Effector memory CD4-positive, alpha-beta T cell (primary cell): ENCODE measurements at regions not wholly inside any gene's neighbourhood (a gene's known extent, or its start where the extent isn't known, plus 50 kb on each side); places are given as distances from the start of the nearest gene placed in this dataset.

Experiments
- DNase-seq, 3 donors: peaks; one replicate each; pipeline ENCODE4 v3.0.0-alpha.2; 2020
- H3K27ac ChIP-seq: 2 replicates; pipeline ENCODE4 v1.7.0; 2013; ENCODE audit warnings: mild to moderate bottlenecking, low read length, moderate library complexity; ENCODE audit not compliant: insufficient read depth, poor library complexity, severe bottlenecking
- H3K27me3 ChIP-seq: replicated peaks from 2 replicates; pipeline ENCODE4 v1.7.0; 2013; ENCODE audit warnings: mild to moderate bottlenecking, low read length; ENCODE audit not compliant: insufficient read depth, control insufficient read depth, poor library complexity, severe bottlenecking
- H3K36me3 ChIP-seq: 2 replicates; pipeline ENCODE4 v1.7.0; 2013; ENCODE audit warnings: mild to moderate bottlenecking, low read length, moderate library complexity; ENCODE audit not compliant: control insufficient read depth, insufficient read depth
- H3K4me1 ChIP-seq: 2 replicates; pipeline ENCODE4 v1.7.0; 2013; ENCODE audit warnings: low read length, mild to moderate bottlenecking; ENCODE audit not compliant: control insufficient read depth, insufficient read depth, poor library complexity, severe bottlenecking
- H3K4me3 ChIP-seq: 2 replicates; pipeline ENCODE4 v1.7.0; 2013; ENCODE audit warnings: low read length, low read depth, mild to moderate bottlenecking; ENCODE audit not compliant: insufficient read depth, poor library complexity, severe bottlenecking
- H3K9me3 ChIP-seq: 2 replicates; pipeline ENCODE4 v1.7.0; 2013; ENCODE audit warnings: mild to moderate bottlenecking, low read length, moderate library complexity; ENCODE audit not compliant: control insufficient read depth

DNA sequence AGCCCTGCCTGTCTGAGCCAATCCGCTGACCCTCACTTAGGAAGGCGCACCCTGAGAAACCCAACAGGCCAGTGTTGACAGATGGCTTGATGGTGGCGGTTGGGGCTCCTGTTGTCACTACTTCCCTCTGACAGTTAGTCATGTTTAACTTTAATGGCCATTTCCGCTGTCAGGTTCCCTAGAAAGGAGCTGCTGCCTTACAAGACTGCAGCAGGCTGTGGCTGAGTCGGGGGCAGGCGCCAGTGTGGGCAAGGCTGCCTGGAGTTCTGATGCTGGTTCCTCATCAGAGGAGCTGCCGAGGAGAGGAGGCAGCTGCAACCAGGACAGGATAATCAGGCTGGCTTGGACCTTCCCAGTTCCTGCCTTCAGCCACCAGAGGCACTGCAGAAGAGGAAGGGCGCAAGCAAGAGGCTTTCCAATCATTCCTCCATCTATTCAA is 223.2 kb upstream of the DYNLRB2 start:
- Histone ChIP-seq H3K9me3 (no peaks in the 10 kb centered on the region), H3K27ac (no peak overlapping the region), H3K4me1 (no peaks in the 10 kb centered on the region), H3K4me3 (no peak overlapping the region), H3K27me3 (no peaks in the 10 kb centered on the region), H3K36me3 (no peaks in the 10 kb centered on the region)
- no peak for DNase-seq

DNA sequence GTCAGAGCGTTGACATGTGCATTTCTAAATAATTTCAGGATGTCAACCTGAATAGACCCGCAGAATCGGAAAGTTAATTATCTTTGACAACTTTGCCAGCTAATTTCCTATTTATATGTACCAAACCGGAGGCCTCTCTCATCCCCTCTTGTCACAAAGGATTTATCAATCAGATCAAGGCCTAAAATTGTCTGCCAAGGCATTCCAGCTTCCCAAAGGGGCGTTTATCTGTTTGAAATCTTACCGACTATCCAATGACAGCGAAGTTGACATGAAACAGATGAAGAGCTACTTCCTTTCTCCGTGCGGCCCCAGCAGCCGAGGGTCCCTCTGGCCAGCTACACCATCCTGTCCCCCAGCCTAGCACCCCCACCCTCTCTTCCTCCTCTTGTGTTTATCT is 223.7 kb upstream of the DYNLRB2 start:
- Histone ChIP-seq H3K27me3 (no peaks in the 10 kb centered on the region), H3K27ac (no peak overlapping the region), H3K4me1 (no peaks in the 10 kb centered on the region), H3K9me3 (no peaks in the 10 kb centered on the region), H3K36me3 (no peaks in the 10 kb centered on the region), H3K4me3 (no peak overlapping the region)
- DNase-seq = no peak

GRCh38 chr16:80314042-80314441 is 226.8 kb upstream of the DYNLRB2 start:
- H3K36me3 ChIP-seq = no peaks in the 10 kb centered on the region
- H3K27me3 ChIP-seq = no peaks in the 10 kb centered on the region
- H3K9me3 ChIP-seq = no peaks in the 10 kb centered on the region
- no peaks in the 10 kb centered on the region for H3K4me1 ChIP-seq
- no peak for DNase-seq
- H3K27ac ChIP-seq = no peak overlapping the region
- H3K4me3 ChIP-seq = no peak overlapping the region

DNA sequence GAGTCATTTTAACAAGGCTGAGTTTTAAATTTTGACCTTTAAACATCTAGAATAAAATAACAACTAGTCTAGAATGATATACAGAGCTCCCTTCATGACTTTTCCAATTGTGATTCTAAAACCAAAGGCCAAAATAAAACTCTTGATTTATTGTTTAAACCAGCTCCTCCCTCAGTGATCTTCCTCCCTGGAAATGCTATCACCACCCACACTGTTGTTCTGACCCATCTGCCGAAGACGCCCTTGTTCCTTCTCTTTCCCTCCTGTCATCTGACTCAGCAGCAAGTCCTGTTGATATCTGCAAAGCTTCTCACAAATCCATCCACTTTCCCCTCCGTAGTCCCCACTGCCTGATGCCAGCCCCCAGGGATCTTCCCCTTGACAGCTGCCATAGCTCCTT is 231.6 kb upstream of the DYNLRB2 start:
- DNase-seq = no peak
- no peaks in the 10 kb centered on the region for H3K4me1 ChIP-seq
- H3K27ac ChIP-seq = no peak overlapping the region
- no peaks in the 10 kb centered on the region for H3K27me3 ChIP-seq
- H3K36me3 ChIP-seq = no peaks in the 10 kb centered on the region
- H3K9me3 ChIP-seq = no peaks in the 10 kb centered on the region
- no peak overlapping the region for H3K4me3 ChIP-seq

DNA sequence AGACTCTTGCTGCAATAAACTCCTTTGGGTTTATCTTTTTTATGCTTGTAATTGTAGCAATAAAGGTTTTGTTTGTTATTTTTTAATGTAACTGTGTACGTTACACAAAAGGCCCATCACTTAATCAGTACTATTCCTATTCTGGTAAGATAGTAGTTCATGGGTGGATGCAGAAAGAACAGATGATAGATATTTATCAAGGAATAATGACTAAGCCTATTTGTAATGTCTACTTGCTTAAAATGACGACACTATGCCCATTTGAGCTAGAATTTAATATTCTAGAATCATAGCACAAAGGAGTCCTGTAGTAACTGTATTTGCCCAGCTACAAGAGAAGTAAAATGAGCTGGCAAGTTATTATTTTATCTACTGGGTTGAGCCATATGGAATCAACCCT is 235.4 kb upstream of the DYNLRB2 start:
- Histone ChIP-seq H3K27ac (no peak overlapping the region), H3K36me3 (no peaks in the 10 kb centered on the region), H3K9me3 (no peaks in the 10 kb centered on the region), H3K4me1 (no peaks in the 10 kb centered on the region), H3K27me3 (no peaks in the 10 kb centered on the region), H3K4me3 (no peak overlapping the region)
- DNase-seq = no peak

- DNase-seq = no peak
Observed at GRCh38 chr16:80303691-80304090, 237.1 kb upstream of the DYNLRB2 start.

DNA sequence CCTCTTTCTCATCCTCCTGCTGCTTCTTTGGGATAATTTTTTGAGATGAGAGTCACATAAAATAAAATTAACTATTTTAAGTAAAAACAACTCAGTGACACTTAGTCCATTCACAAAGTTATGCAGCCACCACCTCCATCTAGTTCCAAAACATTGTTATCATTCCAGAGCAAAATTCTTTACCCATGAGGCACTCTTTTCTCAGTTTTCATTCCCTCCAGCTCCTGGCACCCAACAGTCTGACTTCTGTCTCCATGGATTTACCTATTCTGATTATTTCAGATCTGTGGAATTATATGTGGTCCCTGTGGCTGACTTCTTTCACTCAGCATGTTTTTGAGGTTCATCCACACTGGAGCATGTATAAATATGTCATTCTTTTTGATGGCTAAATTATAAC is 239.9 kb upstream of the DYNLRB2 start:
- peaks cover 3% of the 10 kb centered on the region for H3K27me3 ChIP-seq
- no peaks in the 10 kb centered on the region for H3K36me3 ChIP-seq
- no peak overlapping the region for H3K27ac ChIP-seq
- DNase-seq = no peak
- no peak overlapping the region for H3K4me3 ChIP-seq
- no peaks in the 10 kb centered on the region for H3K4me1 ChIP-seq
- H3K9me3 ChIP-seq = no peaks in the 10 kb centered on the region

More at GRCh38 chr16:80303691-80304090, 237.1 kb upstream of the DYNLRB2 start:
- no peaks in the 10 kb centered on the region for H3K36me3 ChIP-seq
- H3K4me3 ChIP-seq = no peak overlapping the region
- no peaks in the 10 kb centered on the region for H3K9me3 ChIP-seq
- peaks cover 3% of the 10 kb centered on the region for H3K27me3 ChIP-seq
- no peak overlapping the region for H3K27ac ChIP-seq
- H3K4me1 ChIP-seq = no peaks in the 10 kb centered on the region

DNA sequence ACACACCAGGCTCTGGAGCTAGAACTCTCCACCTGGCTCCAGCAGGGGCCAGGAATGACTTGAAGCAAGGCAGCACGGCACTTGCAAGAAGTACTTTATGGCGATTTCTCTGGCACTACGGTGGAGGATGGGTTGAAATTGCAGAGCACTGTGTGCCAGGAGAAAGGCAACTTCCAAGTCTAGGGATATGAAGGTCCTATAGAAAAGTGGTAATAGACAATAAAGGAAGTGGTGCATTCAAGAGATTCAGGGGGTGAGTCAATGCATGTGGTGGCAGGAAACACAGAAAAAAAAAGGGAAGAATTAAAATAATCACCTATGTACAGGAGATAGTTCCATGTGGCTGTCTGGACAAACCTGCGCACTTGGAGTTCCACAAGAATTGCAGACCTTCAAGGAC is 240.3 kb upstream of the DYNLRB2 start:
- H3K4me3 ChIP-seq = no peak overlapping the region
- no peaks in the 10 kb centered on the region for H3K4me1 ChIP-seq
- no peaks in the 10 kb centered on the region for H3K9me3 ChIP-seq
- H3K36me3 ChIP-seq = no peaks in the 10 kb centered on the region
- no peak overlapping the region for H3K27ac ChIP-seq
- DNase-seq = no peak
- peaks cover 3% of the 10 kb centered on the region for H3K27me3 ChIP-seq

GRCh38 chr16:80299416-80299815 is 241.4 kb upstream of the DYNLRB2 start:
- H3K27me3 ChIP-seq = peaks cover 3% of the 10 kb centered on the region
- H3K4me3 ChIP-seq = no peak overlapping the region
- no peaks in the 10 kb centered on the region for H3K9me3 ChIP-seq
- no peak overlapping the region for H3K27ac ChIP-seq
- H3K4me1 ChIP-seq = no peaks in the 10 kb centered on the region
- no peaks in the 10 kb centered on the region for H3K36me3 ChIP-seq
- no peak for DNase-seq

DNA sequence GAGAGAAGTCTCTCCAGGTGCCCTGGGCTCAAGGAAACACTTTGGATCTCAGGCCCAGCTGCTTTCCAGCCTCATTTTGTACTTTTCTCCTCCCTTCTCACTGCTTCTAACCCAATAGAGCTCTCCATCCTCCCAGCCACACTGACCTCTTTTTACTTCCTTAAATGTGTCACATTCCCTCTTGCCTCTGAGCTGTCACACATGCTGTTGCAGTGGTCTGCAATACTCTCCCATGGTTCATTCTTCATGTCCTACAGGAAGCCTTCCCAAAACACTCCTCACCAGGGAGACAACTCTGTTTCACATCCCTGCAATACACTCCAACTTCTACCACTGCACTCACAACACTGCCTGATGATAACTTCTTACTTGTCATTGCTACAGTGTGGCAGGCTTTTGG is 242.1 kb upstream of the DYNLRB2 start:
- Histone ChIP-seq H3K27me3 (peaks cover 3% of the 10 kb centered on the region), H3K4me3 (no peak overlapping the region), H3K9me3 (no peaks in the 10 kb centered on the region), H3K4me1 (no peaks in the 10 kb centered on the region), H3K36me3 (no peaks in the 10 kb centered on the region), H3K27ac (no peak overlapping the region)
- DNase-seq = no peak

DNA sequence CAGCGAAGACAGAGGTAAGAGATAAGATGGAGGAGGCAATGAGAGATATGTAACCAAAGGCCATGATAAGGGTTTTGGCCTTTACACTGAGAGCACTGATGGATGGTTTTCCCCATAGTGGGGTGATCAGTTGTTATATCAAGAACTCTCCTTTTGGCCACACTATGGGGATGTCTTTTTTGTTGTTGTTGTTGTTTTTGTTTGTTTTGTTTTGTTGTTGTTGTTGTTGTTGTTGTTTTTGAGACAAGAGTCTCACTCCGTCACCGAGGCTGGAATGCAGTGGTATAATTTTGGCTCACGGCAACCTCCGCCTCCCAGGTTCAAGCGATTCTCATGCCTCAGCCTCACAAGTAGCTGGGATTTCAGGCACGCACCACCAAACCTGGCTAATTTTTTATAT is 244.8 kb upstream of the DYNLRB2 start:
- H3K36me3 ChIP-seq = no peaks in the 10 kb centered on the region
- no peaks in the 10 kb centered on the region for H3K4me1 ChIP-seq
- DNase-seq = no peak
- peaks cover 3% of the 10 kb centered on the region for H3K27me3 ChIP-seq
- no peak overlapping the region for H3K4me3 ChIP-seq
- no peaks in the 10 kb centered on the region for H3K9me3 ChIP-seq
- no peak overlapping the region for H3K27ac ChIP-seq
